ENCODE measurements at regions not wholly inside any gene's neighbourhood (a gene's known extent, or its start where the extent isn't known, plus 50 kb on each side); places are given as distances from the start of the nearest gene placed in this dataset.

DNA sequence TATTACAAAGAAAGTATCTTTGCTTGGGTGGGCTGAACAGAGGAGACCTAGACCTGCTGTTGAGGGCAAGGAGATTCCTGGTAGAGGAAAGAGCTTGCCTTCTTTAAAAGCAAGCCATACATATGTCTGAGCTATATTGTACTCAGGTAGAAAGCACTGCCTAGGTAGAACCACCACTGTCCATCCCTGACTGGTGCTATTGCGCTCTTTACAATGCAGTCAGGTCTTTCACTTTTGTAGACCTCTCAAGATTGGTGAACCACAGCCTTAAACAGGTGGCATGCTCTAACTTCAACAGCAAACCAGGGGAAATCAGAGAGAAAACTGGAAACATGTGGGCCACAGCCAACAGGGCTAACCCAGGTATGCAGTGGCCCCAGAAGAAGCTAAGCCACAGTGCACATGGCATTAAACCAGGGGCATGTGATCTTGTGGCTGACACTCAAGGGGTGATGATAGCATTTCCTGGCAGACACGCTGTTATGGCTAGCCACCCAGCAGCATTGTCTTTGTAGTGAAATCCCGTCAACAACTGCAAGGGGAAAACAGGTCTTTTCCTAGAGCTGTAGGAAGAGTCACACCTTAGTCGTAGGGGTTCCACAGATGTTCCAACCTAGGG is 253.9 kb upstream of the PCSK5 start:
- no peak for DNase-seq (ENCODE audit: low read depth, low spot score)
- Histone ChIP-seq H3K9ac (ENCODE audit: low read length) (no peak overlapping the region), H3K79me2 (ENCODE audit: insufficient read depth, low read length) (no peaks in the 10 kb centered on the region), H3K9me2 (ENCODE audit: insufficient read depth) (no peaks in the 10 kb centered on the region), H3K4me2 (ENCODE audit: low read length) (no peak overlapping the region), H3K27ac (ENCODE audit: low read depth, low read length) (no peak overlapping the region), H3K4me1 (ENCODE audit: control insufficient read depth in 1 of 2, insufficient read depth in 2 of 2, low read length in 2 of 2) (no peaks in the 10 kb centered on the region), H3K36me3 (ENCODE audit: control insufficient read depth in 1 of 2, insufficient read depth in 2 of 2, low read length in 2 of 2) (no peaks in the 10 kb centered on the region), H3K9me3 (ENCODE audit: control insufficient read depth in 1 of 2, insufficient read depth in 1 of 2, low read depth in 1 of 2, low read length in 2 of 2) (no peaks in the 10 kb centered on the region), H2AFZ (ENCODE audit: low read depth, low read length, poor library complexity, severe bottlenecking) (no peak overlapping the region), H4K20me1 (ENCODE audit: insufficient read depth) (no peaks in the 10 kb centered on the region; the same call in 1 of the 2 replicates), H3K4me3 (replicated peaks in 1 of 2; ENCODE audit: low read depth in 1 of 2, low read length in 2 of 2) (no peak overlapping the region), H3K27me3 (ENCODE audit: insufficient read depth, low read length) (peaks cover 19% of the 10 kb centered on the region)
- no peak for ATAC-seq
- POLR2A ChIA-PET, result no interaction called here
- no TSS peak for BruUV-seq (replicated peaks)
- RAD21 ChIA-PET (ENCODE audit: low non-redundant PET in 1 of 2, low total read pairs in 2 of 2, uncharacterized antibody in 2 of 2, unreplicated experiment in 2 of 2), result interaction anchor here in 1 of 2 experiments (0.5 kb wide), 1 partner anchor 83 kb away, joined by 4 read pairs; no protein-coding TSS in a partner anchor
- intact Hi-C loops (cut with micrococcal nuclease), result no loop called here
- TF ChIP-seq JUND (IDR thresholded peaks at IDR 0.05) (no peak), ZNF274 (IDR thresholded peaks at IDR 0.05; ENCODE audit: low read depth, low read length) (no peak), SIN3A (IDR thresholded peaks at IDR 0.05; ENCODE audit: low read depth) (no peak), EZH2 (IDR thresholded peaks at IDR 0.05) (no peak), RAD21 (IDR thresholded peaks at IDR 0.05; ENCODE audit: low read depth) (no peak), SRF (IDR thresholded peaks at IDR 0.05; ENCODE audit: low read depth) (no peak), EZH2phosphoT487 (IDR thresholded peaks at IDR 0.05; ENCODE audit: borderline replicate concordance) (no peak), YY1 (IDR thresholded peaks at IDR 0.05; ENCODE audit: extremely low read depth, insufficient replicate concordance, low read depth, low read length) (no peak), SP1 (IDR thresholded peaks at IDR 0.05; ENCODE audit: low read depth) (no peak), FOSL1 (IDR thresholded peaks at IDR 0.05; ENCODE audit: low read depth) (no peak), CEBPB (IDR thresholded peaks at IDR 0.05; ENCODE audit: low read depth) (no peak), CBX3 (IDR thresholded peaks at IDR 0.05; ENCODE audit: low read depth) (no peak), ZFX (IDR thresholded peaks at IDR 0.05) (no peak), ELF1 (IDR thresholded peaks at IDR 0.05; ENCODE audit: borderline replicate concordance, low read depth) (no peak), POLR2A (IDR thresholded peaks at IDR 0.05; ENCODE audit: borderline replicate concordance, extremely low read depth, insufficient read depth, insufficient read length) (no peak), TCF7L2 (IDR thresholded peaks at IDR 0.05; ENCODE audit: borderline replicate concordance, extremely low read depth, insufficient read depth, insufficient read length) (no peak), POLR2AphosphoS5 (IDR thresholded peaks at IDR 0.05; ENCODE audit: low read depth, low read length) (no peak)
- TF ChIP-seq, protein P1, sequence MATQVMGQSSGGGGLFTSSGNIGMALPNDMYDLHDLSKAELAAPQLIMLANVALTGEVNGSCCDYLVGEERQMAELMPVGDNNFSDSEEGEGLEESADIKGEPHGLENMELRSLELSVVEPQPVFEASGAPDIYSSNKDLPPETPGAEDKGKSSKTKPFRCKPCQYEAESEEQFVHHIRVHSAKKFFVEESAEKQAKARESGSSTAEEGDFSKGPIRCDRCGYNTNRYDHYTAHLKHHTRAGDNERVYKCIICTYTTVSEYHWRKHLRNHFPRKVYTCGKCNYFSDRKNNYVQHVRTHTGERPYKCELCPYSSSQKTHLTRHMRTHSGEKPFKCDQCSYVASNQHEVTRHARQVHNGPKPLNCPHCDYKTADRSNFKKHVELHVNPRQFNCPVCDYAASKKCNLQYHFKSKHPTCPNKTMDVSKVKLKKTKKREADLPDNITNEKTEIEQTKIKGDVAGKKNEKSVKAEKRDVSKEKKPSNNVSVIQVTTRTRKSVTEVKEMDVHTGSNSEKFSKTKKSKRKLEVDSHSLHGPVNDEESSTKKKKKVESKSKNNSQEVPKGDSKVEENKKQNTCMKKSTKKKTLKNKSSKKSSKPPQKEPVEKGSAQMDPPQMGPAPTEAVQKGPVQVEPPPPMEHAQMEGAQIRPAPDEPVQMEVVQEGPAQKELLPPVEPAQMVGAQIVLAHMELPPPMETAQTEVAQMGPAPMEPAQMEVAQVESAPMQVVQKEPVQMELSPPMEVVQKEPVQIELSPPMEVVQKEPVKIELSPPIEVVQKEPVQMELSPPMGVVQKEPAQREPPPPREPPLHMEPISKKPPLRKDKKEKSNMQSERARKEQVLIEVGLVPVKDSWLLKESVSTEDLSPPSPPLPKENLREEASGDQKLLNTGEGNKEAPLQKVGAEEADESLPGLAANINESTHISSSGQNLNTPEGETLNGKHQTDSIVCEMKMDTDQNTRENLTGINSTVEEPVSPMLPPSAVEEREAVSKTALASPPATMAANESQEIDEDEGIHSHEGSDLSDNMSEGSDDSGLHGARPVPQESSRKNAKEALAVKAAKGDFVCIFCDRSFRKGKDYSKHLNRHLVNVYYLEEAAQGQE (IDR thresholded peaks at IDR 0.05; ENCODE audit: low read depth), result no peak
- TF ChIP-seq, protein P2, sequence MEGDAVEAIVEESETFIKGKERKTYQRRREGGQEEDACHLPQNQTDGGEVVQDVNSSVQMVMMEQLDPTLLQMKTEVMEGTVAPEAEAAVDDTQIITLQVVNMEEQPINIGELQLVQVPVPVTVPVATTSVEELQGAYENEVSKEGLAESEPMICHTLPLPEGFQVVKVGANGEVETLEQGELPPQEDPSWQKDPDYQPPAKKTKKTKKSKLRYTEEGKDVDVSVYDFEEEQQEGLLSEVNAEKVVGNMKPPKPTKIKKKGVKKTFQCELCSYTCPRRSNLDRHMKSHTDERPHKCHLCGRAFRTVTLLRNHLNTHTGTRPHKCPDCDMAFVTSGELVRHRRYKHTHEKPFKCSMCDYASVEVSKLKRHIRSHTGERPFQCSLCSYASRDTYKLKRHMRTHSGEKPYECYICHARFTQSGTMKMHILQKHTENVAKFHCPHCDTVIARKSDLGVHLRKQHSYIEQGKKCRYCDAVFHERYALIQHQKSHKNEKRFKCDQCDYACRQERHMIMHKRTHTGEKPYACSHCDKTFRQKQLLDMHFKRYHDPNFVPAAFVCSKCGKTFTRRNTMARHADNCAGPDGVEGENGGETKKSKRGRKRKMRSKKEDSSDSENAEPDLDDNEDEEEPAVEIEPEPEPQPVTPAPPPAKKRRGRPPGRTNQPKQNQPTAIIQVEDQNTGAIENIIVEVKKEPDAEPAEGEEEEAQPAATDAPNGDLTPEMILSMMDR (IDR thresholded peaks at IDR 0.05 in 2 of 3, conservative IDR thresholded peaks at IDR 0.05 in 1 of 3; ENCODE audit: borderline replicate concordance in 1 of 3, insufficient read depth in 1 of 3, low read depth in 2 of 3, low read length in 2 of 3), result no peak
- TF ChIP-seq, protein P3, sequence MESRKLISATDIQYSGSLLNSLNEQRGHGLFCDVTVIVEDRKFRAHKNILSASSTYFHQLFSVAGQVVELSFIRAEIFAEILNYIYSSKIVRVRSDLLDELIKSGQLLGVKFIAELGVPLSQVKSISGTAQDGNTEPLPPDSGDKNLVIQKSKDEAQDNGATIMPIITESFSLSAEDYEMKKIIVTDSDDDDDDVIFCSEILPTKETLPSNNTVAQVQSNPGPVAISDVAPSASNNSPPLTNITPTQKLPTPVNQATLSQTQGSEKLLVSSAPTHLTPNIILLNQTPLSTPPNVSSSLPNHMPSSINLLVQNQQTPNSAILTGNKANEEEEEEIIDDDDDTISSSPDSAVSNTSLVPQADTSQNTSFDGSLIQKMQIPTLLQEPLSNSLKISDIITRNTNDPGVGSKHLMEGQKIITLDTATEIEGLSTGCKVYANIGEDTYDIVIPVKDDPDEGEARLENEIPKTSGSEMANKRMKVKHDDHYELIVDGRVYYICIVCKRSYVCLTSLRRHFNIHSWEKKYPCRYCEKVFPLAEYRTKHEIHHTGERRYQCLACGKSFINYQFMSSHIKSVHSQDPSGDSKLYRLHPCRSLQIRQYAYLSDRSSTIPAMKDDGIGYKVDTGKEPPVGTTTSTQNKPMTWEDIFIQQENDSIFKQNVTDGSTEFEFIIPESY (IDR thresholded peaks at IDR 0.05; ENCODE audit: extremely low read depth, insufficient replicate concordance, low read length), result no peak
- CTCF ChIA-PET, result no interaction called here
